SK-N-SH treated with all-trans-retinoic acid at 6 μM for 48 hours (cell line): ENCODE measurements at regions not wholly inside any gene's neighbourhood (a gene's known extent, or its start where the extent isn't known, plus 50 kb on each side); places are given as distances from the start of the nearest gene placed in this dataset.

ENCODE experiments used
- CSDC2 ChIP-seq: fragments of 250-450 bp; sonication (Bioruptor Pico); IDR thresholded peaks from 2 replicates; pipeline ENCODE4 v1.5.0; 2020; ENCODE audit warnings: mild to moderate bottlenecking, moderate library complexity
- ISL1 ChIP-seq: fragments of 250-450 bp; sonication (Bioruptor Pico); IDR thresholded peaks from 2 replicates; pipeline ENCODE4 v2.1.2; 2022; ENCODE audit warnings: mild to moderate bottlenecking, moderate library complexity
- OSR1 ChIP-seq: fragments of 250-450 bp; sonication (Bioruptor Pico); IDR thresholded peaks from 2 replicates; pipeline ENCODE4 v1.8.0; 2022; ENCODE audit warnings: moderate library complexity, mild to moderate bottlenecking, inconsistent platforms
- PPARA ChIP-seq: fragments of 250-450 bp; sonication (Bioruptor Pico); IDR thresholded peaks from 2 replicates; pipeline ENCODE4 v1.5.0; 2020; ENCODE audit warnings: mild to moderate bottlenecking, borderline replicate concordance
- RARB ChIP-seq: fragments of 250-450 bp; sonication (Bioruptor Pico); IDR thresholded peaks from 2 replicates; pipeline ENCODE4 v1.8.0; 2021; ENCODE audit warnings: mild to moderate bottlenecking, moderate library complexity
- TCF4 ChIP-seq: fragments of 250-450 bp; sonication (Bioruptor Pico); IDR thresholded peaks from 2 replicates; pipeline ENCODE4 v1.8.0; 2021; ENCODE audit warnings: mild to moderate bottlenecking, moderate library complexity, borderline replicate concordance
- TOX ChIP-seq: fragments of 250-450 bp; sonication (Bioruptor Pico); IDR thresholded peaks from 2 replicates; pipeline ENCODE4 v1.8.0; 2021; ENCODE audit warnings: mild to moderate bottlenecking, moderate library complexity, borderline replicate concordance
- ZFP3 ChIP-seq: fragments of 250-450 bp; sonication (Bioruptor Pico); IDR thresholded peaks from 2 replicates; pipeline ENCODE4 v1.5.0; 2020; ENCODE audit warnings: mild to moderate bottlenecking, moderate library complexity
- ZFP30 ChIP-seq: fragments of 450-650 bp; formaldehyde crosslinking; IDR thresholded peaks from 2 replicates; pipeline ENCODE4 v1.5.0; 2022; ENCODE audit warnings: mild to moderate bottlenecking, moderate library complexity
- ZNF565 ChIP-seq: fragments of 450-650 bp; formaldehyde crosslinking; conservative IDR thresholded peaks from 2 replicates; pipeline ENCODE4 v1.5.0; 2020; ENCODE audit warnings: low read depth, mild to moderate bottlenecking, moderate library complexity
- ZNF70 ChIP-seq: fragments of 450-650 bp; formaldehyde crosslinking; IDR thresholded peaks from 2 replicates; pipeline ENCODE4 v1.5.0; 2020; ENCODE audit warnings: mild to moderate bottlenecking, moderate library complexity
- TF ChIP-seq, protein P1 (sequence below): fragments of 250-450 bp; sonication (Bioruptor Pico); IDR thresholded peaks from 2 replicates; pipeline ENCODE4 v1.5.0; 2020; ENCODE audit warnings: mild to moderate bottlenecking, moderate library complexity
- TF ChIP-seq, protein P2 (sequence below): fragments of 250-450 bp; sonication (Bioruptor Pico); IDR thresholded peaks from 2 replicates; pipeline ENCODE4 v1.8.0; 2020; ENCODE audit warnings: mild to moderate bottlenecking, moderate library complexity, borderline replicate concordance
- TF ChIP-seq, protein P3 (sequence below): fragments of 250-450 bp; sonication (Bioruptor Pico); IDR thresholded peaks from 2 replicates; pipeline ENCODE4 v1.5.1; 2020; ENCODE audit warnings: low read depth, mild to moderate bottlenecking, moderate library complexity

DNA sequence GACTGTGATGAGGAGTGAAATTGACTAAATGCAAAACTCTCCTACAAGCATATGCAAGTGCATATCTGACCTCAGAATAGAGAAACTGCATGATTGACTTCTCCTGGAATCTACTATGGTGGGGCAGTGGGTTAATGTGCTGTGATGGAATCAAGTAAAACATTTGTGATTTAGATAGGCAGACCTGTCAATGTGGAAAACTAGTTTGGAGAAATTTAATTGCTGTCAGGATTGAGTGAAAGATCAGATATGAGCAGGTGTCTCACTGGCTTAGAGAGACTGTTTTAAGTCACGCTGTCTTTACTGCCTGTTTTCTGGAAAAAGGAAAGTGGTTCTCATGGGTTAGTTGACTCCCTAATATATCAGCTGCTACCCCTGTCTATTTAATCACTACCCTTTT lies 881.0 kb upstream of the CNTNAP5 start:
- no peak for TF ChIP-seq CSDC2
- TF ChIP-seq, protein P1, sequence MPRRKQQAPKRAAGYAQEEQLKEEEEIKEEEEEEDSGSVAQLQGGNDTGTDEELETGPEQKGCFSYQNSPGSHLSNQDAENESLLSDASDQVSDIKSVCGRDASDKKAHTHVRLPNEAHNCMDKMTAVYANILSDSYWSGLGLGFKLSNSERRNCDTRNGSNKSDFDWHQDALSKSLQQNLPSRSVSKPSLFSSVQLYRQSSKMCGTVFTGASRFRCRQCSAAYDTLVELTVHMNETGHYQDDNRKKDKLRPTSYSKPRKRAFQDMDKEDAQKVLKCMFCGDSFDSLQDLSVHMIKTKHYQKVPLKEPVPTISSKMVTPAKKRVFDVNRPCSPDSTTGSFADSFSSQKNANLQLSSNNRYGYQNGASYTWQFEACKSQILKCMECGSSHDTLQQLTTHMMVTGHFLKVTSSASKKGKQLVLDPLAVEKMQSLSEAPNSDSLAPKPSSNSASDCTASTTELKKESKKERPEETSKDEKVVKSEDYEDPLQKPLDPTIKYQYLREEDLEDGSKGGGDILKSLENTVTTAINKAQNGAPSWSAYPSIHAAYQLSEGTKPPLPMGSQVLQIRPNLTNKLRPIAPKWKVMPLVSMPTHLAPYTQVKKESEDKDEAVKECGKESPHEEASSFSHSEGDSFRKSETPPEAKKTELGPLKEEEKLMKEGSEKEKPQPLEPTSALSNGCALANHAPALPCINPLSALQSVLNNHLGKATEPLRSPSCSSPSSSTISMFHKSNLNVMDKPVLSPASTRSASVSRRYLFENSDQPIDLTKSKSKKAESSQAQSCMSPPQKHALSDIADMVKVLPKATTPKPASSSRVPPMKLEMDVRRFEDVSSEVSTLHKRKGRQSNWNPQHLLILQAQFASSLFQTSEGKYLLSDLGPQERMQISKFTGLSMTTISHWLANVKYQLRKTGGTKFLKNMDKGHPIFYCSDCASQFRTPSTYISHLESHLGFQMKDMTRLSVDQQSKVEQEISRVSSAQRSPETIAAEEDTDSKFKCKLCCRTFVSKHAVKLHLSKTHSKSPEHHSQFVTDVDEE (CRISPR knock-in tag), result no peak
- no peak for TF ChIP-seq ISL1
- TF ChIP-seq, protein P2, sequence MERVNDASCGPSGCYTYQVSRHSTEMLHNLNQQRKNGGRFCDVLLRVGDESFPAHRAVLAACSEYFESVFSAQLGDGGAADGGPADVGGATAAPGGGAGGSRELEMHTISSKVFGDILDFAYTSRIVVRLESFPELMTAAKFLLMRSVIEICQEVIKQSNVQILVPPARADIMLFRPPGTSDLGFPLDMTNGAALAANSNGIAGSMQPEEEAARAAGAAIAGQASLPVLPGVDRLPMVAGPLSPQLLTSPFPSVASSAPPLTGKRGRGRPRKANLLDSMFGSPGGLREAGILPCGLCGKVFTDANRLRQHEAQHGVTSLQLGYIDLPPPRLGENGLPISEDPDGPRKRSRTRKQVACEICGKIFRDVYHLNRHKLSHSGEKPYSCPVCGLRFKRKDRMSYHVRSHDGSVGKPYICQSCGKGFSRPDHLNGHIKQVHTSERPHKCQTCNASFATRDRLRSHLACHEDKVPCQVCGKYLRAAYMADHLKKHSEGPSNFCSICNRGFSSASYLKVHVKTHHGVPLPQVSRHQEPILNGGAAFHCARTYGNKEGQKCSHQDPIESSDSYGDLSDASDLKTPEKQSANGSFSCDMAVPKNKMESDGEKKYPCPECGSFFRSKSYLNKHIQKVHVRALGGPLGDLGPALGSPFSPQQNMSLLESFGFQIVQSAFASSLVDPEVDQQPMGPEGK (CRISPR knock-in tag), result no peak
- TF ChIP-seq ZFP3 (CRISPR knock-in tag), result no peak
- TF ChIP-seq TOX (CRISPR knock-in tag), result no peak
- no peak for TF ChIP-seq RARB (CRISPR knock-in tag)
- TF ChIP-seq ZNF565, result no peak
- no peak for TF ChIP-seq TCF4 (CRISPR knock-in tag)
- no peak for TF ChIP-seq PPARA (CRISPR knock-in tag)
- TF ChIP-seq ZFP30 (CRISPR knock-in tag), result no peak
- TF ChIP-seq, protein P3, sequence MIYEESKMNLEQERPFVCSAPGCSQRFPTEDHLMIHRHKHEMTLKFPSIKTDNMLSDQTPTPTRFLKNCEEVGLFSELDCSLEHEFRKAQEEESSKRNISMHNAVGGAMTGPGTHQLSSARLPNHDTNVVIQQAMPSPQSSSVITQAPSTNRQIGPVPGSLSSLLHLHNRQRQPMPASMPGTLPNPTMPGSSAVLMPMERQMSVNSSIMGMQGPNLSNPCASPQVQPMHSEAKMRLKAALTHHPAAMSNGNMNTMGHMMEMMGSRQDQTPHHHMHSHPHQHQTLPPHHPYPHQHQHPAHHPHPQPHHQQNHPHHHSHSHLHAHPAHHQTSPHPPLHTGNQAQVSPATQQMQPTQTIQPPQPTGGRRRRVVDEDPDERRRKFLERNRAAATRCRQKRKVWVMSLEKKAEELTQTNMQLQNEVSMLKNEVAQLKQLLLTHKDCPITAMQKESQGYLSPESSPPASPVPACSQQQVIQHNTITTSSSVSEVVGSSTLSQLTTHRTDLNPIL (CRISPR knock-in tag), result no peak
- TF ChIP-seq OSR1 (CRISPR knock-in tag), result no peak
- no peak for TF ChIP-seq ZNF70 (CRISPR knock-in tag)
